ENCODE measurements at regions not wholly inside any gene's neighbourhood (a gene's known extent, or its start where the extent isn't known, plus 50 kb on each side); places are given as distances from the start of the nearest gene placed in this dataset.

DNA sequence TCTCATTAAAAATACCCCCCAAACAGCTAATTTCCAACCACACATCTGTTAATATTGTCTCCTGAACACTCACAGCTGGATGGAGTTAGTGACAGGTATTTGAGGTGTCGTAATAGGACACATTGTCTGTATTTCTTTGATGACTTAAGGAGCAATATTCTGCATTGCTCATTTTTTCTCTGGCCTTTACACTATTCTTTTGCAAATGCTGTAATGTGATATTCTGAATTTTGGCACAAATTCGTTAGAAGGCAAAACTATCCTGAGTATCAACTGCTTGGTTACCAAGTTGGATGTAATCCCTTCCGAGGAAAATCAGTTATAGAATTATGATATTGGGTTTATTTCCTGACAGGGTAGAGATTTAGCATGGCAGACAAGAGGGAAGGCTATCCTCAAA is 1030.2 kb downstream of the MCTP2 start:
- Histone ChIP-seq H3K27me3 (ENCODE audit: low read depth) (peaks cover 9% of the 10 kb centered on the region), H3K27ac (replicated peaks) (peak overlapping the region; percentile 39), H3K4me1 (peaks cover 11% of the 10 kb centered on the region), H3K36me3 (no peaks in the 10 kb centered on the region), H3K9me3 (replicated peaks) (no peaks in the 10 kb centered on the region), H3K4me3 (no peak overlapping the region)
- TF ChIP-seq, protein P1, sequence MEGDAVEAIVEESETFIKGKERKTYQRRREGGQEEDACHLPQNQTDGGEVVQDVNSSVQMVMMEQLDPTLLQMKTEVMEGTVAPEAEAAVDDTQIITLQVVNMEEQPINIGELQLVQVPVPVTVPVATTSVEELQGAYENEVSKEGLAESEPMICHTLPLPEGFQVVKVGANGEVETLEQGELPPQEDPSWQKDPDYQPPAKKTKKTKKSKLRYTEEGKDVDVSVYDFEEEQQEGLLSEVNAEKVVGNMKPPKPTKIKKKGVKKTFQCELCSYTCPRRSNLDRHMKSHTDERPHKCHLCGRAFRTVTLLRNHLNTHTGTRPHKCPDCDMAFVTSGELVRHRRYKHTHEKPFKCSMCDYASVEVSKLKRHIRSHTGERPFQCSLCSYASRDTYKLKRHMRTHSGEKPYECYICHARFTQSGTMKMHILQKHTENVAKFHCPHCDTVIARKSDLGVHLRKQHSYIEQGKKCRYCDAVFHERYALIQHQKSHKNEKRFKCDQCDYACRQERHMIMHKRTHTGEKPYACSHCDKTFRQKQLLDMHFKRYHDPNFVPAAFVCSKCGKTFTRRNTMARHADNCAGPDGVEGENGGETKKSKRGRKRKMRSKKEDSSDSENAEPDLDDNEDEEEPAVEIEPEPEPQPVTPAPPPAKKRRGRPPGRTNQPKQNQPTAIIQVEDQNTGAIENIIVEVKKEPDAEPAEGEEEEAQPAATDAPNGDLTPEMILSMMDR (IDR thresholded peaks at IDR 0.05; ENCODE audit: borderline replicate concordance): no peak
- DNase-seq: no peak
- intact Hi-C loops (cut with micrococcal nuclease): loop anchor here (10.0 kb wide), 1 partner anchor 1083 kb away; no protein-coding TSS in a partner anchor

DNA sequence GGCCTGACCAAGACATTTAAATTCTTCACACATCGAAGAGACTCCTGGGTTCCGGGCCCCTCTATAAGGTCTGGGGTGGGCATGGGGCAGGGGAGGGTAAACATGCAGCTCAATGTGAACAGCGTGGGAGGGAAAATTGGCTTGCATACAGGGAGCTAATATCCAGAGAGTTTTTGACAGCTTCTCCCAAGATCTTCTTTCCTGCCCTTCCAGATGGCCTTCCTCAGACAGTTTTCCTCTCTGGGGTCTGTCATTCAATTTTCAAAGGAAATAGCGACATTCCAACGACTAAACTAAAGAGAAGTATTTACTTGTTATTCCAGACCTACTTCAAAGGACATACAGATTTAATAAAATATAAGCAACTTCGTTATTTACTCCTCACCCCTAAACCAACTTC is 1030.6 kb downstream of the MCTP2 start:
- no peaks in the 10 kb centered on the region for H3K9me3 ChIP-seq (replicated peaks)
- intact Hi-C loops (cut with micrococcal nuclease): loop anchor here (10.0 kb wide), 1 partner anchor 1083 kb away; no protein-coding TSS in a partner anchor
- H3K4me3 ChIP-seq: no peak overlapping the region
- H3K27ac ChIP-seq (replicated peaks): peak overlapping the region; percentile 39
- H3K36me3 ChIP-seq: no peaks in the 10 kb centered on the region
- H3K27me3 ChIP-seq (ENCODE audit: low read depth): peaks cover 9% of the 10 kb centered on the region
- peaks cover 11% of the 10 kb centered on the region for H3K4me1 ChIP-seq
- no peak for DNase-seq
- TF ChIP-seq, protein P1 (IDR thresholded peaks at IDR 0.05; ENCODE audit: borderline replicate concordance): no peak

DNA sequence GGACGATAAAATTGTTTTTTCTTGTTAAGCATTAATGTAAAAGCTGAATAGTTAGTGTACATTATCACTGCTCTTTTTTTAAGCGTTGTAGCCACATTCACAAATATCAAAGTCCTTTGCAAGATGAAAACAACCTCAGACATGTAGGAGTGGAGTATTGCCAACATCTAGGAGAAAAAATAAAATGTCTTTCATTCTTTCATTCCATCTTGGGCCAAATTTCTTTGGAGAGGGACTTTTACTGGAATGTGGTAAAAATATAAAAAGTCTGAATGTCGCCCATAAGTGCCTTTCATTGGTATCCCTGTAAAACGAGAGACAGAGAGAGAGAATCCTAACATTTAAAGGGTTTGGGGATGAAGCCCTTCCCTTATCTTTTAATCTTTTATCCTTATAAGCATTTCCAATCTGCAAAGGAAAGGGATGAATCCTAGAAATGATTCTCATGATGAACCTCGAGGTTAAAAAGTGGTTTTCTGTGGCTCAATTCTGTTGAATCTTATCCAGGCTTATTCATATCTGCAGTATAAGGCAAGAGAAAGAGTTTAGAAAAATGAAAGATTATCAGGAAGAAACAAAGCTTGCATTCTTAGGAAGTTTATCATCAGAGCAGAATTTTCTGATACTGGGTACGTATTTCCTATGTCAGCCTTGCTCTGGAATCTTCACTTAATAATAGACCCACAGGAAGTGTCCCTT is 1031.7 kb downstream of the MCTP2 start:
- no peak for DNase-seq
- Histone ChIP-seq H3K27me3 (ENCODE audit: low read depth) (peaks cover 13% of the 10 kb centered on the region), H3K4me1 (peaks cover 11% of the 10 kb centered on the region), H3K27ac (replicated peaks) (peak overlapping the region; percentile 39), H3K9me3 (replicated peaks) (no peaks in the 10 kb centered on the region), H3K4me3 (no peak overlapping the region), H3K36me3 (no peaks in the 10 kb centered on the region)
- intact Hi-C loops (cut with micrococcal nuclease): loop anchor here (10.0 kb wide), 1 partner anchor 1082 kb away; no protein-coding TSS in a partner anchor
- TF ChIP-seq, protein P1 (IDR thresholded peaks at IDR 0.05; ENCODE audit: borderline replicate concordance): no peak

DNA sequence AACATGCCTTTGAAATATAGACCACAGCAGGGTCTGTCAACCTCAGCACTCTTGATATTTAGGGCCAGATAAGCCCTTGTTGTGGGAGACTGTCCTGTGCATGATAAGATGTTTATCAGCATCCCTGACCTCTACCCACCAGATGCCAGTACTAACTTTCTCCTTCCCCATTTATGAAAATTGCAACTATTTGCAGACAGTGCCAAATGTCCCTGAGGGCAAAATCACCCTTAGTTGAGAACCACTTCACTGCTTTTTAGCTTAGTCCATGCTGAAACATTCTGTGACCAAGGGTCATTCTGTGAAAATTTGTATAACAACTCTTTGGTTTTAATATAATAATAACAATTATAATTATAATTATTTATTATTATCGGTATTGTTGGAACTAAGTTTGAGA is 1032.4 kb downstream of the MCTP2 start:
- Histone ChIP-seq H3K27me3 (ENCODE audit: low read depth) (peaks cover 13% of the 10 kb centered on the region), H3K27ac (replicated peaks) (peak overlapping the region; percentile 39), H3K4me1 (peaks cover 11% of the 10 kb centered on the region), H3K36me3 (no peaks in the 10 kb centered on the region), H3K4me3 (no peak overlapping the region), H3K9me3 (replicated peaks) (no peaks in the 10 kb centered on the region)
- intact Hi-C loops (cut with micrococcal nuclease): loop anchor here (10.0 kb wide), 1 partner anchor 1081 kb away; no protein-coding TSS in a partner anchor
- TF ChIP-seq, protein P1 (IDR thresholded peaks at IDR 0.05; ENCODE audit: borderline replicate concordance): no peak
- DNase-seq: no peak

DNA sequence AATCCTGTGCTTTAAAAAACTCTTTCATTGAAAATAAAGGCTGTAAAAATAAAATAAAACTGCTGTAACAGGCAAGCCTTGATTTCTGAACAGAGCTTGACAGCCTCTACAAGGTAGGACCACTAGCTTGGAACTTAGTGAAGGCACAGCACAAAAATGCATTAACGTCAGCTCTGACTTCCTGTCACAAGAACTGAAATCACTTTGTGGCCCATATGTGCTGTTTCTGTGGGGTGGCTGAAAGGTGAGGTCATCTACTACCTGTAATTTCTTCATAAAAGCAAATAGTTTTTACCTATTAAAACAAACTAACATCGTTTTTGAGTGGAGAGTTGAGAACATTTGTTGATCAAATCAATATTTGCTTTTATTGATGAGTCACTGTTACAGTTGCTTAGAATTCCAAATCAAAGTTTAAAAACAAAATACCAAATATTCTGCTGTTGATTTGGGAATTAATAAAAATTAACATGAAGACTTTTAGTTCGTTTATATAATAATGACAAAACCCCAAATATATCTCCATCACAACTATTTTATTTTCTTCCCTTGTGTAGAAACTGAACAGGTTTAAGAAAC is 1034.1 kb downstream of the MCTP2 start:
- no peak for DNase-seq
- intact Hi-C loops (cut with micrococcal nuclease): loop anchor here (10.0 kb wide), 1 partner anchor 1079 kb away; no protein-coding TSS in a partner anchor
- no peaks in the 10 kb centered on the region for H3K9me3 ChIP-seq (replicated peaks)
- H3K4me1 ChIP-seq: no peaks in the 10 kb centered on the region
- peaks cover 5% of the 10 kb centered on the region for H3K27me3 ChIP-seq (ENCODE audit: low read depth)
- H3K36me3 ChIP-seq: no peaks in the 10 kb centered on the region
- H3K4me3 ChIP-seq: no peak overlapping the region
- H3K27ac ChIP-seq (replicated peaks): peak overlapping the region; percentile 54
- TF ChIP-seq, protein P1 (IDR thresholded peaks at IDR 0.05; ENCODE audit: borderline replicate concordance): no peak

Data from left ventricle myocardium inferior (tissue), 1 donor.